ENCODE measurements at regions not wholly inside any gene's neighbourhood (a gene's known extent, or its start where the extent isn't known, plus 50 kb on each side); places are given as distances from the start of the nearest gene placed in this dataset.

DNA sequence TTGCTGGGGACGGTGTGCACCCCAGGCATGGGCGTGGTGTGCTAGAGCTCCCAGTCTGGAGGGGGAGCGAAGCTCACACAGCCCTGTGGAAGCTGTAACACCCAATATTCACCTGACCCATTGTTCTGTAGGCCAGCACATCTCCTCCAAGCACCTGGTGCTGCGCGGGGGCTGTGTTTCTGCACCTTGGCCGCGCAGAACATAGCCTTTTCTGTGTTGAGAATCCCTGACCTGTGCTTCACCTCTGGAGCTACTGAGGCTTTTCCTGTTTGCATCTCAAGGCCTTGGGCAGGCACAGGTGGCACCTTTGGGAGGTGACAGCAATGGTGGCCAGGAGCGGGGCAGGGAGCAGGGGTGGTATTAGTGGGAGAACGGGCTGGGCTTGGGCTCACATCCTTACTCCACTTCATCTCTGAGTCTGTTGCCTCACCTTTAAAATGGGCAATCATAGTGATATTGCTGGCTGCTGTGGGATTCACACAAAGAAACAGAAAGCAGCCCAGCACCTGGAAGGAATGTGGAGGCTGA is 343.9 kb upstream of the AJAP1 start:
- TF ChIP-seq, protein P1, sequence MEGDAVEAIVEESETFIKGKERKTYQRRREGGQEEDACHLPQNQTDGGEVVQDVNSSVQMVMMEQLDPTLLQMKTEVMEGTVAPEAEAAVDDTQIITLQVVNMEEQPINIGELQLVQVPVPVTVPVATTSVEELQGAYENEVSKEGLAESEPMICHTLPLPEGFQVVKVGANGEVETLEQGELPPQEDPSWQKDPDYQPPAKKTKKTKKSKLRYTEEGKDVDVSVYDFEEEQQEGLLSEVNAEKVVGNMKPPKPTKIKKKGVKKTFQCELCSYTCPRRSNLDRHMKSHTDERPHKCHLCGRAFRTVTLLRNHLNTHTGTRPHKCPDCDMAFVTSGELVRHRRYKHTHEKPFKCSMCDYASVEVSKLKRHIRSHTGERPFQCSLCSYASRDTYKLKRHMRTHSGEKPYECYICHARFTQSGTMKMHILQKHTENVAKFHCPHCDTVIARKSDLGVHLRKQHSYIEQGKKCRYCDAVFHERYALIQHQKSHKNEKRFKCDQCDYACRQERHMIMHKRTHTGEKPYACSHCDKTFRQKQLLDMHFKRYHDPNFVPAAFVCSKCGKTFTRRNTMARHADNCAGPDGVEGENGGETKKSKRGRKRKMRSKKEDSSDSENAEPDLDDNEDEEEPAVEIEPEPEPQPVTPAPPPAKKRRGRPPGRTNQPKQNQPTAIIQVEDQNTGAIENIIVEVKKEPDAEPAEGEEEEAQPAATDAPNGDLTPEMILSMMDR (IDR thresholded peaks at IDR 0.05) = no peak
- TF ChIP-seq POLR2AphosphoS5 (IDR thresholded peaks at IDR 0.05; ENCODE audit: low read depth, low read length) = no peak
- TF ChIP-seq, protein P2, sequence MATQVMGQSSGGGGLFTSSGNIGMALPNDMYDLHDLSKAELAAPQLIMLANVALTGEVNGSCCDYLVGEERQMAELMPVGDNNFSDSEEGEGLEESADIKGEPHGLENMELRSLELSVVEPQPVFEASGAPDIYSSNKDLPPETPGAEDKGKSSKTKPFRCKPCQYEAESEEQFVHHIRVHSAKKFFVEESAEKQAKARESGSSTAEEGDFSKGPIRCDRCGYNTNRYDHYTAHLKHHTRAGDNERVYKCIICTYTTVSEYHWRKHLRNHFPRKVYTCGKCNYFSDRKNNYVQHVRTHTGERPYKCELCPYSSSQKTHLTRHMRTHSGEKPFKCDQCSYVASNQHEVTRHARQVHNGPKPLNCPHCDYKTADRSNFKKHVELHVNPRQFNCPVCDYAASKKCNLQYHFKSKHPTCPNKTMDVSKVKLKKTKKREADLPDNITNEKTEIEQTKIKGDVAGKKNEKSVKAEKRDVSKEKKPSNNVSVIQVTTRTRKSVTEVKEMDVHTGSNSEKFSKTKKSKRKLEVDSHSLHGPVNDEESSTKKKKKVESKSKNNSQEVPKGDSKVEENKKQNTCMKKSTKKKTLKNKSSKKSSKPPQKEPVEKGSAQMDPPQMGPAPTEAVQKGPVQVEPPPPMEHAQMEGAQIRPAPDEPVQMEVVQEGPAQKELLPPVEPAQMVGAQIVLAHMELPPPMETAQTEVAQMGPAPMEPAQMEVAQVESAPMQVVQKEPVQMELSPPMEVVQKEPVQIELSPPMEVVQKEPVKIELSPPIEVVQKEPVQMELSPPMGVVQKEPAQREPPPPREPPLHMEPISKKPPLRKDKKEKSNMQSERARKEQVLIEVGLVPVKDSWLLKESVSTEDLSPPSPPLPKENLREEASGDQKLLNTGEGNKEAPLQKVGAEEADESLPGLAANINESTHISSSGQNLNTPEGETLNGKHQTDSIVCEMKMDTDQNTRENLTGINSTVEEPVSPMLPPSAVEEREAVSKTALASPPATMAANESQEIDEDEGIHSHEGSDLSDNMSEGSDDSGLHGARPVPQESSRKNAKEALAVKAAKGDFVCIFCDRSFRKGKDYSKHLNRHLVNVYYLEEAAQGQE (IDR thresholded peaks at IDR 0.05; ENCODE audit: insufficient read depth in 1 of 2, low read depth in 2 of 2, low read length in 1 of 2) = no peak

Measured in Panc1 (cell line).